Left lobe of liver (tissue), 2 donors: ENCODE measurements at regions not wholly inside any gene's neighbourhood (a gene's known extent, or its start where the extent isn't known, plus 50 kb on each side); places are given as distances from the start of the nearest gene placed in this dataset.
"Not testable (repeated sequence)": the region's sequence is repeated elsewhere in the genome, so short reads cannot be mapped to it uniquely, and the experiment has no call there.

Experiments used
- ATAC-seq: fragments of 200-7000 bp; cut with Tn5 transposase; one replicate; pipeline ENCODE4 v1.9.1; 2020; ENCODE audit warnings: mild to moderate bottlenecking, moderate library complexity
- DNase-seq: peaks from one replicate; pipeline ENCODE4 v3.0.0-alpha.2; 2020; ENCODE audit warnings: low spot score
- donor health status: DM: no; HTN: no; CAD: no; lungs with moderate emphysema.
- donor health status: DM: no; HTN: yes; CAD: no.

GRCh38 chr14:97946240-97946639 is 1149.1 kb downstream of the VRK1 start:
- ATAC-seq (no peak), DNase-seq (no peak)

DNA sequence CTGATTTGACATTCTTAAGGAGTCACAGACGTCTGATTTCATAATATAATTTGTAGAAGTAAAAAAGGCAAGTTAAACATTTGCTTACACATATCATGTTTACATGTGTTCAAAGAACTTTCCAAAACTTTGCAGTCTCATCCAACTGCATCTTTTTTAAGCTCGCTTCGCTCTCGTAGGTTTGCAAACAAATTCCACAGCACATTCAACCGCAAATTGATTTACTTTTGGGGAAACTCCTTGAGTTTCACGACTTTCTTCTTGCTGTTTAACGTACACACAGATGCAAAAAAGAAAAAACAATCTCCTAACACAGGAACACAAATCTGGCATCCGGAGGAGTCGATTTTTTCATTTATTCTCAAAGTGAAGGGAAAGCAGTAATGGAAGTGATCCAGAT is 1149.5 kb downstream of the VRK1 start:
- DNase-seq (no peak), ATAC-seq (no peak)

GRCh38 chr14:97948841-97949240 is 1151.7 kb downstream of the VRK1 start:
- no peak for ATAC-seq

DNA sequence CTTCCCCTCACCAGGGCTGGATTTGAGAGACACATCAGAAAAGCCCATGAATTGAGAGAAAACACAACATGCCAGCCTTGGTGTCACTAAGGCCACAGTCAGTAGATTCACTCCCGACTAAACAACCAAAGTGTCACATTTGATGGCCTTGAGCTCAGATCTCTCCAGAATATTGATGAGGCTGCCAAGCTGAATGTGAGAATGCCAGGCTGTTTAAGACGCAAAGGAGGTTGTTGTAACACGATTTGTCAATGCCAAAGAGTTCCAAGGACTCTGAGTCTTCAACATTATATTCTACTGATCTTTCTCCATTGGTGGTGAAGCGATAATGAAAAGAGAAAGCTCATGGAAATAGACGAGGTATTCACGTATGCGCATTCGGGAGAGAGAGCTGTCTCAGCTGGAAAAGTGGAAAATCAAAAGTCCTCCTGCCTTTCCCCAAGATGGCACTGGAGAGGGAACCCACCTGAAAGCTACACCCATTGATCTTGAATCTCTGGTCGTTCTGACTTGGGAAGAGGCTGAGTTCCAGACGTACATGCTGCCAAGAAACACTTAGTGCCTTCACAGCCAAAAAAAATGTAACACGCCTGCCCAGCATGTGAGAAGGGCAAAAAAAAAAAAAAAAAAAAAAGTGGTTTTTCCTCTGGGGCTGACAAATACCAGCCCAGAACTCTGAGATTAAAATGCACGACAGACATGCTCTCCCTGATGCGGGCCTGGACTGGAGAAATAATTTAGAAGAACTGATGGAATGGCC is 1159.6 kb downstream of the VRK1 start:
- DNase-seq = no peak
- ATAC-seq = no peak

More at GRCh38 chr14:97948841-97949240, 1151.7 kb downstream of the VRK1 start:
- DNase-seq = no peak

DNA sequence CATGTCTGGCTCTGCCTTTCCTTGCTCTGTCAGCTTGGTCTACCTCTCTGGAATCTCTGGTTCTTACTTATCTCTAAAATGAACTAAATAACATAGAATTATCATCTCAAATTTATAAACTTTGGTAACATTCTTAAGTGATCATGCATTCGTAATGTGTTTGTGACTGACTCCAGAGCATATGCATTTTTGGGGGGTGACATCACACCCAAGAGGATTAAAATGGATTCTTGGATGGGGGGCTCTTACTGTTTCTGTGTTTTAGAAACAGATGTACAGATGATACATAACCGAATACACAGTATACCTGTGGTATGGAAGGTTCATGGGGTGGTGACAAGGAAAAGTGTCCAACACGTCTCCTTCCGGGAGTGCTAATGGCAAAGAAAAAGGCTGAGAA is 1162.1 kb downstream of the VRK1 start:
- ATAC-seq = no peak

GRCh38 chr14:97960436-97960835 is 1163.3 kb downstream of the VRK1 start:
- ATAC-seq (no peak), DNase-seq (no peak)

More for the DNA sequence above, 1162.1 kb downstream of the VRK1 start:
- DNase-seq = no peak

- ATAC-seq (no peak), DNase-seq (no peak)
Observed at GRCh38 chr14:97970222-97970621, 1173.0 kb downstream of the VRK1 start.

GRCh38 chr14:97975216-97975615 is 1178.0 kb downstream of the VRK1 start:
- DNase-seq (no peak), ATAC-seq (no peak)

DNA sequence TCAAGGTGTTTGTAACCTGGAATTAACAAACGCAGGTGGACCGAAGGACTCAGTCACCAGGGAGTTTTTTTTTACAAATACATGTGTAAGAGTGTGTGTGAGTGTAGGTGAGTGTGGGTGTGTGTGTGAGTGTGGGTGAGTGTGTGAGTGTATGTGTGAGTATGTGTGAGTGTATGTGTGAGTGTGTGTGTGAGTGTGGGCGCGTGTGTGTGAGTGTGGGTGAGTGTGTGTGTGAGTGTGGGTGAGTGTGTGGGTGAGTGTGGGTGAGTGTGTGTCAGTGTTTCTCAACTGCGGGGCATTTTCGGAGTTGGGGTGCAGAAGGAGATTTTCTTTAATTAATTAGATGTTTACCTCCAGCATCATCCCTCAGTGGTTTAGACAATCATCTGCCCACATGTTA is 1178.8 kb downstream of the VRK1 start:
- DNase-seq = no peak
- no peak for ATAC-seq

GRCh38 chr14:97976861-97977260 is 1179.7 kb downstream of the VRK1 start:
- no peak for ATAC-seq
- no peak for DNase-seq

DNA sequence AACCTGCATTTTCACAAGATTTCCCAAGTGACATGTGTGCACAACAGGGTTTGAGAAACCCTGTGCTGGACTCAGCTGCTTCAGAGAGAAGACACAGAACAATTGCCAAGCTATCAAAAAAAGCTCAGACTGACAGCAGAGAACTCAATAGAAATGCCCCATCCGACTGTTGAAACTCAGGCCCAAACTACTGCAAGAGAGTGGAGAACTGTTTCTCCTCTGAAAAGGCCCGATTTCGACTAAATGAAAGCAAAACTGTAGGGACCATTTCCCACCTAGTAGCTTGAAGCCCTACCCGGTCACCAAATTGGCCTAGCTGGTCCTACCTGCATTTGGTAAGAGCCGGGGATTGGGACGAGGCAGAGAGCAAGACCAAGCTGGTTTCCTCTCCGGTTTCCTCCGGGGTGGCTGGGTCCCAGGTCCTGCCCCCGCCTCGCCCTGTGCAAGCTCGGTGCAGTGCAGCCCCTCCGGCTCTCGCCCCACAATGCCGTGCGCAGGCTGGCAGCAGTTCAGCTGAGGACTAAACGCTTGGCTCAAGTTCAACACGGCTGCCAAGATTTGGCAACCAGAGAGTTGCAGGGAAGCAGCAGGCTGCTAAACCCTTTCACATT is 1180.6 kb downstream of the VRK1 start:
- ATAC-seq = peak; percentile 69
- DNase-seq = peak; percentile 62

GRCh38 chr14:97978341-97978740 is 1181.2 kb downstream of the VRK1 start:
- DNase-seq = peak; percentile 48
- ATAC-seq = peak; percentile 69

GRCh38 chr14:97993508-97994019 is 1196.4 kb downstream of the VRK1 start:
- DNase-seq (no peak), ATAC-seq (no peak)

- no peak for DNase-seq
Observed at GRCh38 chr14:97994020-97994531, 1196.9 kb downstream of the VRK1 start.

GRCh38 chr14:97995038-97995437 is 1197.9 kb downstream of the VRK1 start:
- ATAC-seq = no peak

More at GRCh38 chr14:97994020-97994531, 1196.9 kb downstream of the VRK1 start:
- ATAC-seq = no peak

GRCh38 chr14:97995531-97995930 is 1198.3 kb downstream of the VRK1 start:
- no peak for ATAC-seq

More at GRCh38 chr14:97995038-97995437, 1197.9 kb downstream of the VRK1 start:
- DNase-seq = no peak

DNA sequence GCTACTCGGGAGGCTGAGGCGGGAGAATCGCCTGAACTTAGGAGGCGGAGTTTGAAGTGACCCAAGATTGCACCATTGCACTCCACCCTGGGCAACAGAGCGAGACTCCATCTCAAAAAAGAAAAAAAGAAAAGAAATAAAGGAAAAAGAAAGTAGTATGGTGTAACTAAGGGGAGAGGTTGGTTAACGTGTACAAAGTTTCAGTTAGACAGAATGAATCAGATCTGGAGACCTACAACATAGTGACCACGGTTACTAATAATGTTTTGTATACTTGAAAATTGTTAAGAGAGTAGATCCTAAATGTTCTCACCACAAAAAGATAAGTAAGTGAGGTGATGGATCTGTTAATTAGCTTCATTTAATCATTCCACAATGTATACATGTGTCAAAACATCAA is 1208.8 kb downstream of the VRK1 start:
- ATAC-seq (no peak), DNase-seq (no peak)

More at GRCh38 chr14:97995531-97995930, 1198.3 kb downstream of the VRK1 start:
- DNase-seq = no peak

DNA sequence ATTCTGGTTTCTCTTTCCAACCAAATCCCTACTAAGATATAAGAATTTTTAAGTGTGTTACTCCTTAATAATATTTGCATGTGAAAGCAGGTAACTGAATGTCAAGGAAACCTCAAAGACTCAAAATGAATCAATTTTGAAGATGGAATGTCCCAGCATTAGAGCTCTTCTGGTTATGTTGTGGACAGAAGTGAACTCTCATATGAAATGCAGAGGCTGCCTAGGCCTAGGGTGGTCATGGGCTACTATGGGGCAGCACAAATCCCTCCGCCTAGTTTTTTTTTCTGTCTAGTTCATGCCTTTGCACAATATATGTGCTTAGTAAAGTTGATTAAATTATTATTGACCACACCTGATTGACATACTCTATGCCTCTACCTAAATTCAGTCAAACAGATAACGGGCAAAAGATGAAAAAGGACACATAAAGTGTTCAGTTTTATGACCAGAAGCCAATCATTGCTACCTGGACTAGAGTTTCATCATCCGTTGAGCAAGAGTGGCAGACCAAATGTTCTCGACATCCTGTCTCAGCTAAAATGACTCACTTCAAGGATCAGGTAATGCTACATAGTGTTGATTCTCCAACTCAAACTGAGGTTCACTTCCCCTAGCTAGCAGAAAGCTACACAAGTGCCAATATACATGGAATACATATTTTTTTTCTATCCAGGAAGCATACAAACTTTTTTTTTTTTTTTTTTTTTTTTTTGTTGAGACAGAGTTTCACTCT is 1211.4 kb downstream of the VRK1 start:
- no peak for ATAC-seq
- no peak for DNase-seq

DNA sequence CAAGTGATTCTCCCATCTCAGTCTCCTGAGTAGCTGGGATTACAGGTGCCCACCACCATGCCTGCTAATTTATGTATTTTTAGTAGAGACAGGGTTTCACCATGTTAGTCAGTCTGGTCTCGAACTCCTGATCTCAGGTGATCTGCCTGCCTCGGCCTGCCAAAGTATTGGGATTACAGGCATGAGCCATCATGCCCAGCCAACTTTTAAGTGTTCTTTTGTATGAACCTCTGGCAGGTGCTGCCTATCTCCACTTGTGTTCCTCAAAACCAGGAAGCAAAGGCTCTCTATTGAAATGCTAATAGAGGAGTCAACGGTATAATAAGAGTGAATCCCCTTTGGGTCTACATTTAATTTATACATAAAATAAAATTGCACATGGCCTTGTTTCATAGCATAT is 1212.0 kb downstream of the VRK1 start:
- ATAC-seq, DNase-seq: not testable (repeated sequence)

- ATAC-seq (no peak), DNase-seq (no peak)
Observed at GRCh38 chr14:98010784-98011183, 1213.6 kb downstream of the VRK1 start.
